Keratinocyte (primary cell): ENCODE measurements at regions not wholly inside any gene's neighbourhood (a gene's known extent, or its start where the extent isn't known, plus 50 kb on each side); places are given as distances from the start of the nearest gene placed in this dataset.

Source experiments
- CTCF ChIP-seq, 3 experiments: IDR thresholded peaks in 1 of 3; conservative IDR thresholded peaks in 1 of 3; optimal IDR thresholded peaks in 1 of 3; 2 replicates in 2 of 3; 3 replicates in 1 of 3; pipeline versions ENCODE3 to v1.5.1; 2011; ENCODE audit warnings: low read length in 3 of 3, mild to moderate bottlenecking in 3 of 3, moderate library complexity in 2 of 3, control low read depth in 1 of 3, inconsistent platforms in 1 of 3; ENCODE audit not compliant: insufficient read depth in 2 of 3; ENCODE audit errors: extremely low read depth in 1 of 3
- EZH2 ChIP-seq: IDR thresholded peaks from one replicate; pipeline ENCODE4 v1.6.1; 2012; ENCODE audit warnings: inconsistent platforms, mild to moderate bottlenecking, low read length, moderate library complexity

- TF ChIP-seq CTCF (optimal IDR thresholded peaks at IDR 0.05 in 1 of 3, IDR thresholded peaks at IDR 0.05 in 1 of 3, conservative IDR thresholded peaks at IDR 0.05 in 1 of 3; ENCODE audit: extremely low read depth in 1 of 3, insufficient read depth in 2 of 3, low read length in 3 of 3) (no peak), EZH2 (no peak)
Observed at GRCh38 chr6:23618366-23618765, 507.6 kb upstream of the NRSN1 start.
